ENCODE measurements at regions not wholly inside any gene's neighbourhood (a gene's known extent, or its start where the extent isn't known, plus 50 kb on each side); places are given as distances from the start of the nearest gene placed in this dataset.
A peak's percentile ranks its signal among the peaks of the same experiment; 100 is the strongest.

DNA sequence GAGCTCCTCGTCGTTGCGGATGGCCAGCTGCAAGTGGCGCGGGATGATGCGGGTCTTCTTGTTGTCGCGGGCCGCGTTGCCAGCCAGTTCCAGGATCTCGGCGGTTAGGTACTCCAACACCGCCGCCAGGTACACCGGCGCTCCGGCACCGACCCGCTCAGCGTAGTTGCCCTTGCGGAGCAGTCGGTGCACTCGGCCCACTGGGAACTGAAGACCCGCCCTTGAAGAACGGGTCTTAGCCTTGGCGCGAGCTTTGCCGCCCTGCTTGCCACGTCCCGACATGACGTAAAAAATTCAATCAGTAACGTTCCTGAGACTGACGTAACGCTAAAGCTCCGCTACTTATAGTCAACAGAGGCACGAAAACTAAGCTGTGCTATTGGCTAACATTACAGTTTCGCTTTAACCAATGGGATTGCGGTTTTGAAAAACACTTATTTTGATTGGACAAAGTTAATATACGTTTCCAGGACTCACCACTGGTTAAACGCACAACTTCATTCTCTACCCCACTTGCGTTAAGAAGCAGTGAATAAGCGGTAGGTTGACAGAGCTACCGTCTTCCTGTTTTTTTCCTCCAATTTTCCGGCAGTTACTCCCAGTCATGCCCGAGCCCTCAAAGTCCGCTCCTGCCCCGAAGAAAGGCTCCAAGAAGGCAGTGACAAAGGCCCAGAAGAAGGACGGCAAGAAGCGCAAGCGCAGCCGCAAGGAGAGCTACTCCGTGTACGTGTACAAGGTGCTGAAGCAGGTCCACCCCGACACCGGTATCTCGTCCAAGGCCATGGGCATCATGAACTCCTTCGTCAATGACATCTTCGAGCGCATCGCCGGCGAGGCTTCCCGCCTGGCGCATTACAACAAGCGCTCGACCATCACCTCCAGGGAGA lies 73.9 kb downstream of the OR2B2 start:
- H3K4me3 ChIP-seq (ENCODE audit: low read depth, low read length): peak overlapping the region; percentile 76
- TF ChIP-seq, protein P1, sequence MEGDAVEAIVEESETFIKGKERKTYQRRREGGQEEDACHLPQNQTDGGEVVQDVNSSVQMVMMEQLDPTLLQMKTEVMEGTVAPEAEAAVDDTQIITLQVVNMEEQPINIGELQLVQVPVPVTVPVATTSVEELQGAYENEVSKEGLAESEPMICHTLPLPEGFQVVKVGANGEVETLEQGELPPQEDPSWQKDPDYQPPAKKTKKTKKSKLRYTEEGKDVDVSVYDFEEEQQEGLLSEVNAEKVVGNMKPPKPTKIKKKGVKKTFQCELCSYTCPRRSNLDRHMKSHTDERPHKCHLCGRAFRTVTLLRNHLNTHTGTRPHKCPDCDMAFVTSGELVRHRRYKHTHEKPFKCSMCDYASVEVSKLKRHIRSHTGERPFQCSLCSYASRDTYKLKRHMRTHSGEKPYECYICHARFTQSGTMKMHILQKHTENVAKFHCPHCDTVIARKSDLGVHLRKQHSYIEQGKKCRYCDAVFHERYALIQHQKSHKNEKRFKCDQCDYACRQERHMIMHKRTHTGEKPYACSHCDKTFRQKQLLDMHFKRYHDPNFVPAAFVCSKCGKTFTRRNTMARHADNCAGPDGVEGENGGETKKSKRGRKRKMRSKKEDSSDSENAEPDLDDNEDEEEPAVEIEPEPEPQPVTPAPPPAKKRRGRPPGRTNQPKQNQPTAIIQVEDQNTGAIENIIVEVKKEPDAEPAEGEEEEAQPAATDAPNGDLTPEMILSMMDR (IDR thresholded peaks at IDR 0.05; ENCODE audit: low read depth, low read length): no peak

DNA sequence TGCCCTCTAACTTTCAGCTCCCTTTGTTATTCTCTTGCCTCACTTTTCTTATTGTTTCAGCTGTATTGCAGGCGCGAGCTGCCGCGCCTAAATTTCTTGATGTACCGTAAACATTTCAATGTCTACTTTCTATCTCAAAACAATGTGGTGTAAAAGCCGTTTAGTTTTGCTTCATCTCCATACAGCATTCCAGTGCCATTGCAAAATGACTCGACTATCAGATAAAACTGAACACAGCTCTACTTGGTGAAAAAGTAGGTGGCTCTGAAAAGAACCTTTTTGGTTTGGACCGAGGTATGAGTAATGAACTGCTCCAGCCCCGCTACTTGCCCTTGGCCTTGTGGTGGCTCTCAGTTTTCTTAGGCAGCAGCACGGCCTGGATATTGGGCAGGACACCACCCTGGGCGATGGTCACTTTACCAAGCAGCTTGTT lies 74.6 kb downstream of the OR2B2 start:
- peak overlapping the region; percentile 76 for H3K4me3 ChIP-seq (ENCODE audit: low read depth, low read length)

DNA sequence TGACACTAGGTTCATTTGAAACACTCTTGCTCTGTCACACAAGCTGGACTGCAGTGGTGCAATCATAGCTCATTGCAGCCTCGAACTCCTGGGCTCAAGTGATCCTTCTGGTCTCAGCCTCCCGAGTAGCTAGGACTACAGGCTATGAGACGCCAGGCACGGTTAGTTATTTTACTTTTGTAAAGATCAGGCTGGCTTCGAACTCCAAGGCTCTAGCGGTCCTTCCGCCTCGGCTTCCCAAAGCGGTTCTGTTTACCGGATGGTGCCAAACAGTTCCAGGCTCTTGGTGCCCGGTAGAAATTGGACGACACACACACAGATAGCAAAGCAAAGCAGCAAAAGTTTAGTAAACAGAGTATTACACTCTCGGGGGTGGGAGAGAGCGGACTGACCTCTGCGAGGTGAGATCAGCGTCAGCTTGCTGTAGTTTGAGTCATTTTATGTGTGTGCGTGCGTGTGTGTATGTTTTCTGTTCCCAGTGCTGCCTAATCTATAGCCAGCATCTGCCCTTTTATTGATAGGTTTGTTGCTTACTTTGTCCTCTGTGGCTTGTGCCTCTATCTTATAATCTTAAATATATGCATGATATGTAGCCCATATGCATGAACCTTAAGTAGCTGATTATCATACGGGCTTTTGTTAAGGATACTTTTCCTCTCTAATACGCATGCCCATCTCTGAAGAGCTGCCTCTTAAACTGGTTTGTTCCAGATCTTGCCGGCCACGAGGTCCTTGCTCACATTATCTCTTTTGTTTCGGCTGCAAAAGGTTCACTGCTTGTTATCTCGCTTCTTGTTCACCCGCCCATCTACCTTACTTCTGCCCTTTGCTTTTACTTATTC lies 75.2 kb downstream of the OR2B2 start:
- H3K4me3 ChIP-seq (ENCODE audit: low read depth, low read length): peak overlapping the region; percentile 76
- TF ChIP-seq, protein P1 (IDR thresholded peaks at IDR 0.05; ENCODE audit: low read depth, low read length): no peak

More for the DNA sequence above, 74.6 kb downstream of the OR2B2 start:
- TF ChIP-seq, protein P1 (IDR thresholded peaks at IDR 0.05; ENCODE audit: low read depth, low read length): no peak

DNA sequence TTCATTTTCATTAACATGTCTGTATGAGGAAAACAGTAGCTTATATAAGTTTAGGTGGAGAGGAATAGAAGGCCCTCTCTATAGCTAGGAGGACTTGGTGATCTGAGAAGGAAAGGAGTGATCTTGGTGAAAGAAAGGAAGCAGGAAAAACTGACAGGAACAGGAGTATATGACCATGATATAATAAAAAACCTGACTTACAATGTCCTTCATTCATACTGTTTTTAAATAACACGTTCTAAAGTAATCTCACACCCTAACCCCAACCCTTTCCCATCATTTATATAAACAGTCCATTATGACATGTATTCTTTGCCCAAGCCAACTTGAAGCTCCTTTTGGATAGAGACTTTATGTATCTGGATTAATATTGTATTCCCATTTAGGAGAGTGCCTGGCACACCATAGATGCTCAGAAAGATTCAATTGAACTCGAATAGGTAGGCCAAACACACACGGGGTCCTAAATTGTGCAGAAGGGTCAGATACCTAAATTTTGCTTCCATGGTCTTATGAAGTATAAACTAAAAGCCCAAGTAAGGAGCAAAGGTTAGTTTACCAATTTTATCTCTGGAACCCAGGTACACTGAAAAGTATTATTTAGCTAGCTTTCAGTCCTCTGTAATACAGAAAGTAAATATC lies 75.9 kb downstream of the OR2B2 start:
- H3K4me3 ChIP-seq (ENCODE audit: low read depth, low read length): peak overlapping the region; percentile 76
- TF ChIP-seq, protein P1 (IDR thresholded peaks at IDR 0.05; ENCODE audit: low read depth, low read length): no peak

DNA sequence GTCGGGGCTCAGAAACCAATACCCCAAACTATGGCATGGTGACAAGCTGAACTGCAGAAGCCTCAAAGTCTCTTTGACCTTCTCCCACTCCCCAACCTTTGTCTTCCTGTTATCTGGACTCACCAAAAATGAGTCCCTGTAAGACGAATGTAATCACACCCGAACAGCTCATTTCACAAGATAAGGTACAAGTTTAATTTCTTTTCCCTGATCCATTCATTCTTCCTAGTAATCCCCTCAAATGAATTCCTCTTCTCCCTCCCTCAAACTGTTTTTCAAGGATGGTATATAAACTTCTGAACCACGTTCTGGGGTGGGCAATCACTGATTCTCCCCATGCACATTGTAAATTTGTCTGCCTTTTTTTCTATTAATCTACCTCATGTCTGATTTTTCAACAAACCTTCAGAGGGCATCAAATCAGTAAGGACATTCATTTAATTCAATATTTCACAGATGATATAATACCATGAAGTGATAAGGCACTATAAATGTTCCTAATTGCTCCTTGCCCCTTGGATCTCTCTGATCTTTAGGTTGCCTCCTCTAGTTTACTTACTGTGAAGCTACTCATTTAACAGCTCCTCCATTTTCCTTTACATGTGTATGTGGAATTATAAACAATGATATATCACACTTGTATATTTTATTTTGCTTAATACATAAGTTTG lies 77.2 kb downstream of the OR2B2 start:
- H3K4me3 ChIP-seq (ENCODE audit: low read depth, low read length): no peak overlapping the region
- TF ChIP-seq, protein P1 (IDR thresholded peaks at IDR 0.05; ENCODE audit: low read depth, low read length): no peak

DNA sequence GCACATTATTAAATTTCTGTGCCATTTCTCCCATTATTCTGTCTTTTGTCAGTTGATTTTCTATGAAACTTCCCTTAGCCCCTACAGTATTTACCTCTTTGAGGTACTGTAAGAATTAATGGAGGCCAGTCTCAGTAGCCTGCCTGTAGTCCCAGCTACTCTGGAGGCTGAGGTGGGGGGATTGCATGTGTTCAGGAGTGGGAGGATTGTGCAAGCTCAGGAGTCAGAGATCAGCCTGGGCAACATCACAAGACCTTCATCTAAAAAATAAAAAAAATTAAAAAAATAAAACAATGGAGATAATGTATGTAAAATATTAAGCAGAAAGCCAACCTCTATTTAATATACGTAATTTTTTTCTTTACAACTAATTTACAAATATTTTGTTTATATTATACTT lies 77.8 kb downstream of the OR2B2 start:
- no peak overlapping the region for H3K4me3 ChIP-seq (ENCODE audit: low read depth, low read length)

DNA sequence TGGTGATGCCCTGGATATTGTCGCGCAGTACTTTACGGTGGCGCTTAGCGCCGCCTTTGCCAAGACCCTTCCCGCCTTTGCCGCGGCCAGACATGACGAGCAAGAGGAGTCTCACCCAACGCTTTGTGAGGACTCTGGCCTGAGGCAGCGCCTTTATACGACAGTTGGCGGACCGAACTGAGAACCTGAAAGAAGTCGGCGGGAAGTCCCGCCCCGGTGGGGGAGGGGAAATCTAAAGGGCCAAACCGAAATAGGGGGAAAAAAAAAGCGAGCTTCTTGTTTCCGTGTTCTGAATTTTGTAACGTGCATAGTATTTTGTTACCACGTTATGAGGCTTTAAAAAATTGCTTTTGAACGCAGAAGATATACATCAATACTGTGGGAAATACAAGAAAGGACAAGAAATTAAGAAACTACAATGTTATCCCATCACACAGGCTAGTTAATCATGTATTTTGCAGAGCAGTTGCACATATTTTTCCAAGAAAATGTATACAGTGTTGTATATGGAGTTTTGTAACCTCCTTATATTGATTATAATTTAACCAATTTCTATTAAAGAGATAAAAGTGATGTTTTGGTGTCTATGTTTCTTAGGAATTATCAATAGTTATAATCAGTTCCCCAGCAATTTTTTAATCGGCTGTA lies 80.6 kb downstream of the OR2B2 start:
- H3K4me3 ChIP-seq (ENCODE audit: low read depth, low read length): peak overlapping the region; percentile 64

More for the DNA sequence above, 77.8 kb downstream of the OR2B2 start:
- TF ChIP-seq, protein P1 (IDR thresholded peaks at IDR 0.05; ENCODE audit: low read depth, low read length): no peak

DNA sequence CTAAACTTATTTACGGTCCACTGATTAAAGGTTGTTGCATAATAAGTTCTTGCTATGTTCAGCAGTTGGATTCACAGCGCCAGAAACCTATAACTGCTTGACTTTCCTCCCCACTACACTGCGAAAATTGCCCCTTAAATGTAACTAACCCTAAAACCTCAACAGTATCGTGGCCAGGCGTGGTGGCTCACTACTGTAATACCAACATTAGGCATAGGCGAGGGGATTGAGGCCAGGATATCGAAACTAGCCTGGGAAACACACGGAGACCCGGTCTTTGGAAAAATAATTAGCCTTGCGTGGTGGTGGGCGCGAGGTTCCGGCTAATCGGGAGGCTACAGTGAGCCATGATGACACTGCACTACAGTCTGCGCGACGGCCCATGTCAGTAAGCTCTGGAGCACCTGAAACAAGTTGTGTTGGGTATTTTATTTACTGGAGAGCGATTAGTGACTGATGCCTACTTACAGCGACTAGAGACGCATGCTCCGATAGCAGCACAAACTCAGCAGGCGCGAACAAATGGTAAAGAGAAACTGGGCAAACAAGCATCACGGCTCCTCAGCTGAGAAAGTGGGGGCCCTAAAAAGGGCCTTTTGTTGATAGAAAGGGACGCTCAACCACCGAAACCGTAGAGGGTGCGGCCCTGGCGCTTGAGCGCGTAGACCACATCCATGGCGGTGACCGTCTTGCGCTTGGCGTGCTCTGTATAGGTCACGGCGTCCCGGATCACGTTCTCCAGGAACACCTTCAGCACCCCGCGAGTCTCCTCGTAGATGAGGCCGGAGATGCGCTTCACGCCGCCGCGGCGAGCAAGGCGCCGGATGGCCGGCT lies 81.4 kb downstream of the OR2B2 start:
- peak overlapping the region; percentile 64 for H3K4me3 ChIP-seq (ENCODE audit: low read depth, low read length)
